Non-pigmented ciliary epithelial cell (primary cell): ENCODE measurements at regions not wholly inside any gene's neighbourhood (a gene's known extent, or its start where the extent isn't known, plus 50 kb on each side); places are given as distances from the start of the nearest gene placed in this dataset.

Source experiments
- DNase-seq: peaks from one replicate; pipeline ENCODE4 v3.0.0-alpha.2; 2010; ENCODE audit warnings: low read depth

- DNase-seq = no peak
These were observed 209.4 kb upstream of the RGMB start for GRCh38 chr5:98563885-98564653.

- no peak for DNase-seq
These were observed 208.6 kb upstream of the RGMB start for GRCh38 chr5:98564836-98565235.

GRCh38 chr5:98568336-98568735, 205.1 kb upstream of the RGMB start:
- DNase-seq = no peak

- DNase-seq = no peak
These were observed 204.2 kb upstream of the RGMB start for GRCh38 chr5:98569288-98569687.

GRCh38 chr5:98570010-98570409, 203.5 kb upstream of the RGMB start:
- DNase-seq = no peak

GRCh38 chr5:98570661-98571191, 202.7 kb upstream of the RGMB start:
- DNase-seq = no peak

GRCh38 chr5:98573834-98574320, 199.6 kb upstream of the RGMB start:
- DNase-seq = no peak

- no peak for DNase-seq
These were observed 197.2 kb upstream of the RGMB start for GRCh38 chr5:98576275-98576674.

GRCh38 chr5:98578438-98578837, 195.0 kb upstream of the RGMB start:
- DNase-seq = no peak

- DNase-seq = no peak
These were observed 192.1 kb upstream of the RGMB start for GRCh38 chr5:98581112-98581997.

- DNase-seq = no peak
These were observed 189.9 kb upstream of the RGMB start for GRCh38 chr5:98583586-98583985.

GRCh38 chr5:98585661-98586310, 187.7 kb upstream of the RGMB start:
- no peak for DNase-seq

GRCh38 chr5:98586581-98586980, 186.9 kb upstream of the RGMB start:
- DNase-seq = no peak

GRCh38 chr5:98587166-98587565, 186.3 kb upstream of the RGMB start:
- DNase-seq = no peak

GRCh38 chr5:98588215-98588614, 185.2 kb upstream of the RGMB start:
- no peak for DNase-seq

GRCh38 chr5:98593418-98593817, 180.0 kb upstream of the RGMB start:
- DNase-seq = no peak

- no peak for DNase-seq
These were observed 179.4 kb upstream of the RGMB start for GRCh38 chr5:98594098-98594497.

- DNase-seq = no peak
These were observed 174.4 kb upstream of the RGMB start for GRCh38 chr5:98599016-98599415.

GRCh38 chr5:98602534-98603112, 170.8 kb upstream of the RGMB start:
- DNase-seq = no peak

- no peak for DNase-seq
These were observed 170.0 kb upstream of the RGMB start for GRCh38 chr5:98603456-98603855.

GRCh38 chr5:98604301-98604700, 169.2 kb upstream of the RGMB start:
- DNase-seq = no peak
